ENCODE measurements at regions not wholly inside any gene's neighbourhood (a gene's known extent, or its start where the extent isn't known, plus 50 kb on each side); places are given as distances from the start of the nearest gene placed in this dataset.

GRCh38 chr9:110040788-110041187 is 167.2 kb downstream of the C9orf152 start:
- TF ChIP-seq, protein P1, sequence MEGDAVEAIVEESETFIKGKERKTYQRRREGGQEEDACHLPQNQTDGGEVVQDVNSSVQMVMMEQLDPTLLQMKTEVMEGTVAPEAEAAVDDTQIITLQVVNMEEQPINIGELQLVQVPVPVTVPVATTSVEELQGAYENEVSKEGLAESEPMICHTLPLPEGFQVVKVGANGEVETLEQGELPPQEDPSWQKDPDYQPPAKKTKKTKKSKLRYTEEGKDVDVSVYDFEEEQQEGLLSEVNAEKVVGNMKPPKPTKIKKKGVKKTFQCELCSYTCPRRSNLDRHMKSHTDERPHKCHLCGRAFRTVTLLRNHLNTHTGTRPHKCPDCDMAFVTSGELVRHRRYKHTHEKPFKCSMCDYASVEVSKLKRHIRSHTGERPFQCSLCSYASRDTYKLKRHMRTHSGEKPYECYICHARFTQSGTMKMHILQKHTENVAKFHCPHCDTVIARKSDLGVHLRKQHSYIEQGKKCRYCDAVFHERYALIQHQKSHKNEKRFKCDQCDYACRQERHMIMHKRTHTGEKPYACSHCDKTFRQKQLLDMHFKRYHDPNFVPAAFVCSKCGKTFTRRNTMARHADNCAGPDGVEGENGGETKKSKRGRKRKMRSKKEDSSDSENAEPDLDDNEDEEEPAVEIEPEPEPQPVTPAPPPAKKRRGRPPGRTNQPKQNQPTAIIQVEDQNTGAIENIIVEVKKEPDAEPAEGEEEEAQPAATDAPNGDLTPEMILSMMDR (IDR thresholded peaks at IDR 0.05; ENCODE audit: extremely low read depth in 1 of 2, insufficient read depth in 1 of 2, low read depth in 1 of 2, low read length in 2 of 2), result no peak
- no peak for TF ChIP-seq JUN (IDR thresholded peaks at IDR 0.05; ENCODE audit: borderline replicate concordance, insufficient read depth, insufficient read length, low read depth)
- no peak for TF ChIP-seq POLR2AphosphoS5 (IDR thresholded peaks at IDR 0.05; ENCODE audit: insufficient read depth, low read depth, low read length)
- TF ChIP-seq POLR2A (IDR thresholded peaks at IDR 0.05; ENCODE audit: low read depth, low read length), result no peak
- TF ChIP-seq EZH2 (IDR thresholded peaks at IDR 0.05; ENCODE audit: borderline replicate concordance, low read depth, low read length, severe bottlenecking), result no peak
- no peak for TF ChIP-seq MAX (IDR thresholded peaks at IDR 0.05; ENCODE audit: insufficient read depth, insufficient read length)
- no peak for TF ChIP-seq FOS (IDR thresholded peaks at IDR 0.05; ENCODE audit: borderline replicate concordance, insufficient read depth, low read length)
- no peak for TF ChIP-seq GATA2 (IDR thresholded peaks at IDR 0.05; ENCODE audit: insufficient read depth, insufficient read length, low read depth, low read length)
- no peak for TF ChIP-seq MYC (IDR thresholded peaks at IDR 0.05; ENCODE audit: low read depth, low read length)

All from endothelial cell of umbilical vein (primary cell).